HG03442 (cell line): ENCODE measurements at regions not wholly inside any gene's neighbourhood (a gene's known extent, or its start where the extent isn't known, plus 50 kb on each side); places are given as distances from the start of the nearest gene placed in this dataset.

ENCODE experiments used
- ATAC-seq: cut with Tn5 transposase; IDR thresholded peaks from one replicate; pipeline ENCODE4 v1.9.1; 2021; ENCODE audit warnings: mild to moderate bottlenecking, moderate library complexity; ENCODE audit not compliant: unreplicated experiment

- ATAC-seq: peak; percentile 54
These were observed 115.3 kb upstream of the SOX9 start for GRCh38 chr17:72005332-72006163.

DNA sequence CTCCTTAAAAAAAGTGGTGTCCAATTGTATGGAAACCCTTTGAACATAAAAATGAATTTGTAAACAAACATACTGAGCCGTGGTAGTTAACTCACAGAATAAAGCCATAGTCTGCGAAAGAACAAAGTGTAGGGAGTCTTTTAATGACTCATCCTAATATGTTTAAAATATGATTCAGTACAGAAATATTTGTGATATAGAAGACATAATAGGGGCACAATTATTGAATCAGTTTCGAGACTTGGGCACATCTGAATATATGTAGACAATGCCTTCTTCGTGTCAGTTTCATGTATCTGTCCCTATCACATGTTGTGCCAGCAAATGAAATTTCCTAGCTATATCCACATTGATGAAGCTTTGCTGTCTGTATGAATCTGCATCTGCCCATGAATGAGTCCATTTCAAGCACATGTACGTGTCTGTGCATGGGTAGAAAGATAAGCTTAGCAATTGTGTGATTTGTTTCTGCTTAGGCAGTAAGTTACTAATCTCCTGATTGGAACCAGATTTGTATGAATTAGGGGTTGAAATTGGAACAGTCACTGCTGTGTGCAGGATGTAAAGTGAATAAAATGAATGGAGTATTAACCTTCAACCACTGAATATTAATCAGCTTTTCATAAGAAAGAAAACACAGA is 112.5 kb upstream of the SOX9 start:
- ATAC-seq: no peak

DNA sequence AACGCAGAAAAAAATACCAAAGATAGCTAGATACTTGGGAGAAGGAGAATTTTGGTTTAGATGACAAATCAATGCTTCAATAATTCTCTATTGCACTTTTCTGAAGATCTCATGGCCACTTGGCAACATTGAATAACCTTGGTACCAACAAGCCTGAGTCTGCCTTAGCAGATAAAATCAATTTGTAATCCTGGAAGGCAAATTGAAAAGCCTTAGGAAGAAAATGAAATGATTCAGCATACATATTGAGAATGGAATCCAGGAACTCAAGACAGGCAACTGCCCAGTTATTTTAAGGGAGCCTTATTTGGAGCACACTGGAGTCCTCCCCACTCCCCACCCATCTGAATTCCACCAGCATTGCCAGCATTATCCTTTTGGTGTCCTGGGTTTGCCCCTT is 109.3 kb upstream of the SOX9 start:
- no peak for ATAC-seq

DNA sequence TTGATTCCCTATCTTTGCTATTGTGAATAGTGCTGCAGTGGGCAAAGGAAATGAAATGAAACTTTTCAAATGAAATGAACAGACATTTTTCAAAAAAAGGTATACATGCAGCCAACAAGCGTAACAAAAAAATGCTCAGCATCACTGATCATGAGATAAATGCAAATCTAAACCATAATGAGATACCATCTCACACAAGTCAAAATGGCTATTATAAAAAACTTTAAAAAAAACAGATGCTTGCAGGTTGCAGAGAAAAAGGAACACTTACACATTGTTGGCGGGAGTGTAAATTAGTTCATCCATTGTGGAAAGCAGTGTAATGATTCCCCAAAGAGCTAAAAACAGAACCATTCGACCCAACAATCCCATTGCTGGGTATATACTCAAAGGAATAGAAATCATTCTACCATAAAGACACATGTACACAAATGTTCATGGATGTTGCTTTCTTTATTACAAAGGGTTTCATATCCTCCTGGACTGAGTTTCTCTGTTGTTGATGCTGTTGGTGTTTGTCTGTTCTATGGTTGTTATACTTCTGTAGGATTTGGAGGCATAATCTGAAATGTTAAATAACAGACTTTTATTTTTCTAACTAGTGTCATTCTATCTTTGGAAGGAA is 99.3 kb upstream of the SOX9 start:
- peak; percentile 65 for ATAC-seq

- ATAC-seq: no peak
These were observed 98.2 kb upstream of the SOX9 start for GRCh38 chr17:72022328-72023275.

GRCh38 chr17:72024457-72024856 is 96.4 kb upstream of the SOX9 start:
- ATAC-seq: no peak

DNA sequence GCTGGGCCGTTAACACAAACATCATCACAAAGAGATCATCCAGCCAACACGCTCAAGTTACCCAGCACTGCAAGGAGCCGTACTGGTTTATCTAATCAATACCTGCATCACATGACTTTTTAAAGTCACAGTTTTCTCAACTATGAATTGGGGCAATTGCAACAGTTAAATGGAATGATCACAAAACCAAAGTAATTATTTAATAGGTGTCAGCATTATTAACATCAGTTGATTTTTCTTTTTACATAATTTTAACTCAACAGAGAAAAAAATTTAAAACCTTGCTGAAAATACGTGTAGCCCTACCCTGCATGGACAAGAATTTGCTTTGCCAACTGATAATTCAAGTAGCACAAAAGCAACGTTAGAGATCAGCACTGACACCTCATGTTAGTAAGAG is 95.7 kb upstream of the SOX9 start:
- ATAC-seq: no peak

DNA sequence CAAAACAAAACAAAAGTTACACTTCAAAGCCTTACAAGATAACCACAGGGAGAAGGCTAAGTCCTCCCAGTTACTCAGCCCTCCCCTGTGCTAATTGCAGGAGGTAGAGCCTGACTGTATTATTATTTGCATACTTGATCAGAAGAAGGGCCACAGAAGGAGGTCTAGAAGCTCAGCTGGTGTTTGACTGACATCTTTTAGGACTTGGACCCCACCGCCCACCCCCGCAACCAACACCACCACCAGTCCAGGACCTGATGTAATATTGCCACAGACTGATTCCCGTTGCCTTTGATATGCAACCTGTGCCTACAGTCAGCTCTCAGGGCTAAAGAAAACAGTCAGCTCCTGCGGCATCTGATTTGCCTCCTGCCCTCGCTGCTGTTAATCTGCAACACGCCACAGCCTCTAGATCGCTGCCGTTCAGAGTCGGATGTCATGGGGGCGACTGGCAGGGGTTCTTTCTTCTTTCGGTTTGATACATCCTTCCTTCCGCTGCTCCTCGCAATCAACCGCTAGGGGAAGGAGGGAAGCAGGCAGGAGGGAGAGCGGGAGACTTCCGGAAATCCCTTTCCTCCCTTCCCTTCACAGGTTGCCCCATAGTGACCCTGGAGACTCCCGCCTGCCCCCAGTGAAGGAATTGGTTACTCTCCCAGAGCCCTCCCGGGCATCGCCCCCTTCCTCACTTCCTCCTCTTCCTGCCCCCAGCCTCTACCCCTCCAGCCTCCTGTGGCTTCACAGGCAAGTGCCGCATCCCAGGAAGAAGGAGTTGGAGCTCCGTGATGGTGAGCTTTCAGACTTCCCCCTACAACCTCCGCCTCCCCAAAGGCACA is 90.5 kb upstream of the SOX9 start:
- ATAC-seq: peak; percentile 75

- no peak for ATAC-seq
These were observed 89.5 kb upstream of the SOX9 start for GRCh38 chr17:72031219-72031884.

DNA sequence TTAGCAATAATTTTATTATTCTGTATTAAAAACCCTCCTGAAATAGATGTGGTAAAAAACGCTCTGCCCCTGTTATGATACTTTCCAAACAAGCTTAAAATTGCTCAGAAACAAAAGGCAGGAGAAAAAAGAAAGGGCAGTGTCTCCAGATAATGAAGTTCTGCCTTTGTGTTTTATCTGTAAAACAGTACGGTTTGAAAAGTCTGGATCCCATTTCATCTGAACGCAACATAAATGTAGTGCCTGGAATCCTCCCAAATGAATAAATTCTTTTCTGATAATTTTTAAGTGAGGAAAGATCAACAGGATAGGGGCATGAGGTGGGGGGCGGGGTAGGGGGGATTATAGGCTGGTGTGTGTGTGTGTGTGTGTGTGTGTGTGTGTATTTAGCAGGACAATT is 87.5 kb upstream of the SOX9 start:
- no peak for ATAC-seq

DNA sequence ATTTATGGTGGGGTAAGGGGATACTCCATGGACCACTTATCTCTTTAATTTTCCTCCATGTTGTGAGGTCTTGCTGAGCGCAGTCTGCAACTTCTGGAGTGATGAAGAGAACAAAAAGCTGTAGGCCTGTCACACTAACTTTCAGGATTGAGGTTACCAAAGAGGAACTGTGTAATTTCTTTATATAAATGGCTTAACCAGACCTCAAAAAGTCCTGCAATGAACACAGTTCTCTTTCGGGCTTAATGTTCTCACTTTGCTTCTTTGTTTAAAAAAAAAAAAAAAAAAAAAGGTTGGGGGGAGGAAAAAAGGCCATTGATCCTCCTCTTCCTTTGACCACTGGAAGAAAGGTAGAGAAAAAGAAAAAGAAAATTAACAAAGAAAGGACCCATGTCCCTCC is 86.8 kb upstream of the SOX9 start:
- peak; percentile 56 for ATAC-seq

- ATAC-seq: no peak
These were observed 82.4 kb upstream of the SOX9 start for GRCh38 chr17:72038427-72038826.

- no peak for ATAC-seq
These were observed 81.3 kb upstream of the SOX9 start for GRCh38 chr17:72039490-72039889.

DNA sequence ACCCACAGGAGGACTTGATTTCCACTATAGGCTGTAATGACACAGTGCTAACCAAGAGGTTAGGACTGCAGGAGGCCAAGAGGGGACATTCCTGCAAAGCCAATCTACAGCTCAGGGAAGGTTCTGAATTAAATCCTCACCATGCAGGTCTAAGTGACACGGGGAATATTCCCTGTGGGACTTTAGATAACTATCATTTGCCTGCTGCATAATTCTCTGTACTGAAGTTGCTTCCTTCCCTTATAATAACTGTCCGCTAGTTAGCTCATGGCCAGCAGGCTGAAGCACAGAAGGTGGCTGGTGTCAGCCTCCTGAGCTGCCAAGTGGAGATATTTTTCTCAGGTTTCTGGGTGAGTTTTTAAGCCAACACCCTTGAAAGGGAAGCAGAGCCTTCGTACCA is 74.6 kb upstream of the SOX9 start:
- no peak for ATAC-seq

DNA sequence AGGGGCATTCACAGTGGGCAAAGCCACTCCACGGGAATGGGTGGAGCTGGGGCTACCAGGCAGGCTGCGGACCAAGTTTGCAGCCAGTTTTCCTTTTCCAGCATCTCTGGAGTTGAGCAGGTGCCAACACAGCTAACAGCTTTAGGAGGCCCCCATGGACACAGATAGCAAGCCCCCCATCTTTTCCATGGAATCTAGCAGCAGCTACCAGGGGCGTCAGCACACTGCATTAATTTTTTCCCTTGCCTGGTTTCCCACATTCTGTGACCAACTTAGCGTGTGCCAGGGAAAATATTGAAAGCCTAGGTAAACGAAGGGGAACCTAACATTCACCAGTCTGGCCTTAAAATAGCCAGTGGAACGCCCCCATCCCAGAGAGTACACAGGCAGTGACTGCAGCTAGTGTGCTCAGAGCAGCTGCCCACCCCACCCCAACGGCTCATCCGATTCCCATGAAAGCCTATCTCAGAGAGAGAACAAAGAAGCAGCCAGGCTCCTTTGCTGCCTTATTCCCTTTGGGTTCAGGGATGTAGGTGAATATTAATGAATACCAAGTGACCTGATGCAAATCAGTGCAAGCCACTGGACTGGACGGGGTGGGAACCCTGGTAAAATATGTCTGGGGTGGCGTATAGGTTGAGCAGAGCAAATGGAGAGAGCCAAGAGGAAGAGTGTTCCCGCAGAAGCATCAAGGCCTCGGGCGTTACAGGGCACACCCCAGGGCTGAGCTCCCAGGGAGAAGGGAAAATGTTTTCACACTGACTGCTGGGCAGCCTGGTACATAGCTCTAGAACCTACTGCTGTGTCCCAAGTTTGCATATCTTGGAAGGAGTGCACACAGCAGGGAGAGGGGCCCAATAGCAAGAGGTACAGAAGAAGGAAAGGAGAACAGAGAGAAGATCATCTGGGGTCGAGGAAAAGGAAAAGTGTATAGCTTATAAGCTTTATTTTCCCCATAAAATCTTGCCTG is 73.9 kb upstream of the SOX9 start:
- ATAC-seq: no peak

- ATAC-seq: no peak
These were observed 70.9 kb upstream of the SOX9 start for GRCh38 chr17:72049914-72050313.

- no peak for ATAC-seq
These were observed 67.8 kb upstream of the SOX9 start for GRCh38 chr17:72053036-72053435.

DNA sequence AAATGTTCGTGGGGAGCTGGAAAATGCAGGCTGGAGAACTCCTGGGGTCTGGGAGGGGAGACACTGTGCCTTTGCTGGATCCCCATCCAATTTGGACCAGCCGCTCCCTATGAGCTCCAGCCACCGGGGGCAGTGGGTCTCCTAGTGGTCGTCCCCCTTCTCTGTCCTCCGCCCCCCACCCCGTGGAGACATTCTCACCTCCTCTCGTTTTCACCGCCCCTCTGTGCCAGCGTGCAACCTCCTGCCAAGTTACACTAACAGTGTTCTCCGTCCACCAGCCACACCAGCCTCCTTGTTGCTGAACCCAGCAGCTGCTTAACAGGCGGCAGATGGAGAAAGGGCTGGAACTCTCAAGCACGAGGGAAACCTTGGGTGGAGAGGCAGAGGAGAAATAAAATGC is 67.4 kb upstream of the SOX9 start:
- ATAC-seq: no peak
